Osteoblast (primary cell): ENCODE measurements at regions not wholly inside any gene's neighbourhood (a gene's known extent, or its start where the extent isn't known, plus 50 kb on each side); places are given as distances from the start of the nearest gene placed in this dataset.
"Not testable (repeated sequence)": the region's sequence is repeated elsewhere in the genome, so short reads cannot be mapped to it uniquely, and the experiment has no call there.

Experiments
- DNase-seq: peaks from one replicate; pipeline ENCODE4 v3.0.0; 2011; ENCODE audit warnings: low spot score, mixed read lengths; ENCODE audit not compliant: insufficient read length; ENCODE audit errors: missing footprints
- H2AFZ ChIP-seq: 2 replicates; pipeline ENCODE4 v1.6.0; 2011; ENCODE audit warnings: mild to moderate bottlenecking, low read length
- H3K27ac ChIP-seq: 2 replicates; pipeline ENCODE4 v1.5.1; 2011; ENCODE audit warnings: mild to moderate bottlenecking, low read depth, low read length, moderate library complexity
- H3K27me3 ChIP-seq: 2 replicates; pipeline ENCODE4 v1.6.0; 2012; ENCODE audit warnings: mild to moderate bottlenecking, control low read depth, inconsistent platforms, low read length, moderate library complexity; ENCODE audit not compliant: insufficient read depth
- H3K36me3 ChIP-seq: 2 replicates; pipeline ENCODE4 v1.5.1; 2011; ENCODE audit warnings: mild to moderate bottlenecking, low read length, control low read depth, moderate library complexity; ENCODE audit not compliant: insufficient read depth
- H3K4me1 ChIP-seq: 2 replicates; pipeline ENCODE4 v1.5.1; 2011; ENCODE audit warnings: mild to moderate bottlenecking, low read length, control low read depth, moderate library complexity; ENCODE audit not compliant: insufficient read depth
- H3K4me2 ChIP-seq: 2 replicates; pipeline ENCODE4 v1.6.0; 2011; ENCODE audit warnings: mild to moderate bottlenecking, low read length; ENCODE audit not compliant: insufficient read depth
- H3K4me3 ChIP-seq: fragments of 200-600 bp; sonication (generic); 3 replicates; pipeline ENCODE4 v1.5.1; 2012; ENCODE audit warnings: mild to moderate bottlenecking, low read length, inconsistent platforms; ENCODE audit not compliant: insufficient read depth
- H3K79me2 ChIP-seq: 2 replicates; pipeline ENCODE4 v1.6.0; 2012; ENCODE audit warnings: mild to moderate bottlenecking, low read length, control low read depth, inconsistent platforms; ENCODE audit not compliant: insufficient read depth
- H3K9me3 ChIP-seq: 2 replicates; pipeline ENCODE4 v1.5.1; 2011; ENCODE audit warnings: low read depth, low read length, control low read depth
- H4K20me1 ChIP-seq: 2 replicates; pipeline ENCODE4 v1.6.0; 2012; ENCODE audit warnings: mild to moderate bottlenecking, low read length, control low read depth; ENCODE audit not compliant: insufficient read depth
- TF ChIP-seq, protein P1 (sequence below): IDR thresholded peaks from 2 replicates; pipeline ENCODE4 v1.5.1; 2011; ENCODE audit warnings: mild to moderate bottlenecking, low read depth, low read length, moderate library complexity; ENCODE audit errors: extremely low read depth

DNA sequence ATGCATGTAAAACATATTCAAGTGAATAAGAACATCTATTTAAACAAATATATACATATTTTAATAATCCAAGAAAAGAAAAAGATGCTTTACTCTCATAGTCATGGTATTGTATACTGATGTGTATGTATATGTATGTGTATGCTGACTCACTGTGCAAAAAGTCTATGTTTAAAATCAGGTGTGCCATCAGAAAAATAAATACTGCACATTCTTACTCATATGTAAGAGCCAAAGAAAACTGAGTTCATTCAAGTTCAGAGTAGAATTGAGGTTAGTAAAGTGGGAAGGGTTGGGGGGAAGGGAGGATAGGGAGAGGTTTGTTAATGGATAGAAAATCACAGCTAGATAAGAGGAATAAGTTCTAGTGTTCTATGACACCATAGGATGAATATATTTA, 403.9 kb upstream of the SMIM31 start:
- H3K9me3 ChIP-seq: no peaks in the 10 kb centered on the region
- TF ChIP-seq, protein P1, sequence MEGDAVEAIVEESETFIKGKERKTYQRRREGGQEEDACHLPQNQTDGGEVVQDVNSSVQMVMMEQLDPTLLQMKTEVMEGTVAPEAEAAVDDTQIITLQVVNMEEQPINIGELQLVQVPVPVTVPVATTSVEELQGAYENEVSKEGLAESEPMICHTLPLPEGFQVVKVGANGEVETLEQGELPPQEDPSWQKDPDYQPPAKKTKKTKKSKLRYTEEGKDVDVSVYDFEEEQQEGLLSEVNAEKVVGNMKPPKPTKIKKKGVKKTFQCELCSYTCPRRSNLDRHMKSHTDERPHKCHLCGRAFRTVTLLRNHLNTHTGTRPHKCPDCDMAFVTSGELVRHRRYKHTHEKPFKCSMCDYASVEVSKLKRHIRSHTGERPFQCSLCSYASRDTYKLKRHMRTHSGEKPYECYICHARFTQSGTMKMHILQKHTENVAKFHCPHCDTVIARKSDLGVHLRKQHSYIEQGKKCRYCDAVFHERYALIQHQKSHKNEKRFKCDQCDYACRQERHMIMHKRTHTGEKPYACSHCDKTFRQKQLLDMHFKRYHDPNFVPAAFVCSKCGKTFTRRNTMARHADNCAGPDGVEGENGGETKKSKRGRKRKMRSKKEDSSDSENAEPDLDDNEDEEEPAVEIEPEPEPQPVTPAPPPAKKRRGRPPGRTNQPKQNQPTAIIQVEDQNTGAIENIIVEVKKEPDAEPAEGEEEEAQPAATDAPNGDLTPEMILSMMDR: no peak
- DNase-seq: no peak

DNA sequence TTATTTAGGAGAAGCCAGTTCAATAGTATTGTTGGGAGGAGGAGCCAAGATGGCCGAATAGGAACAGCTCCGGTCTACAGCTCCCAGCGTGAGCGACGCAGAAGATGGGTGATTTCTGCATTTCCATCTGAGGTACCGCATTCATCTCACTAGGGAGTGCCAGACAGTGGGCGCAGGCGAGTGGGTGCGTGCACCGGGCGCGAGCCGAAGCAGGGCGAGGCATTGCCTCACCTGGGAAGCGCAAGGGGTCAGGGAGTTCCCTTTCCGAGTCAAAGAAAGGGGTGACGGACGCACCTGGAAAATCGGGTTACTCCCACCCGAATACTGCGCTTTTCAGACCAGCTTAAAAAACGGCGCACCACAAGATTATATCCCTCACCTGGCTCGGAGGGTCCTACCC, 403.2 kb upstream of the SMIM31 start:
- not testable (repeated sequence) for H3K79me2 ChIP-seq, H4K20me1 ChIP-seq, H3K27ac ChIP-seq, H3K27me3 ChIP-seq, H3K36me3 ChIP-seq, H3K4me3 ChIP-seq, H3K9me3 ChIP-seq, H2AFZ ChIP-seq, H3K4me1 ChIP-seq, H3K4me2 ChIP-seq, DNase-seq

More for the DNA sequence above, 403.9 kb upstream of the SMIM31 start:
- Histone ChIP-seq H3K4me2 (no peak overlapping the region), H2AFZ (no peak overlapping the region), H3K79me2 (no peaks in the 10 kb centered on the region), H3K27ac (no peak overlapping the region), H3K36me3 (no peaks in the 10 kb centered on the region), H3K27me3 (no peaks in the 10 kb centered on the region), H3K4me3 (no peak overlapping the region), H4K20me1 (no peaks in the 10 kb centered on the region), H3K4me1 (no peaks in the 10 kb centered on the region)

DNA sequence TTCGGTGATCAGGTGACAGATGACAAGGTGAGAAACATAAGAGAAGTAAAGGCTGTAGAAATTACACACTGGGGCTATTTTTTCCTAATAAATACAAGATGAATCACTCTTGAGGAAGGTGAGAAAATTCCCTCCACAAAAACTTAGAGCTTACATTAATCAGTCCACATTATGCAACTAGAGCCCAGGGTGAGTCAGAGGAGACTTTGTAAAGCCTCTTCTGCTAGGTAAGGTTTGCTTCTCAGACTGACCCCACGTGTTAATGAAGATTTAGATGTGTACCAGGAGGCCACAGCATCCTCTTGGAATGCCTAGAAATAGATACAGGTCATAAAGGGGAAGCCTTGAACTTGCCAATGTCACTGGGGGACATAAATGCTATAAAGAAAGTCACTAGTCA, 396.0 kb upstream of the SMIM31 start:
- no peaks in the 10 kb centered on the region for H3K9me3 ChIP-seq
- TF ChIP-seq, protein P1: no peak
- no peak overlapping the region for H3K27ac ChIP-seq
- H4K20me1 ChIP-seq: no peaks in the 10 kb centered on the region
- no peaks in the 10 kb centered on the region for H3K4me1 ChIP-seq
- H3K4me3 ChIP-seq: no peak overlapping the region
- no peak for DNase-seq
- no peak overlapping the region for H3K4me2 ChIP-seq
- H2AFZ ChIP-seq: no peak overlapping the region
- no peaks in the 10 kb centered on the region for H3K36me3 ChIP-seq
- H3K79me2 ChIP-seq: no peaks in the 10 kb centered on the region
- H3K27me3 ChIP-seq: no peaks in the 10 kb centered on the region

DNA sequence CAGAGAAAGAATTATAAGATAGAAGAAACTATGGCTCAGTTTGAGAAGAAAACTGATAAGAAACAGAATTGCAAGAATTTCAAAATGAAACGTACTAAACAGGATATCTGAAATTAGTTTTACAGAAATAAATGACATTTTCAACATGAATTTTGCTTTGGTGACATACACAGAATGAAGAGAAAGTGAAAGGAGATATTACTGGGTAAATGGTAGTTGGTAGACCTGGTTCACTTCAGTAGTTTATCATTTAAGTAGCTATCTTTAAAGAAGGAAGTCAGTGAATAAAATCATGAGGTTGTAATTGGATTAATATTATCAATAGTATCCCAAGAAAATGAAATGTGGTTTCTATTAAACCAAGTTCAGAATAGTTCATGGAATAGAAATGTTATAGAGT, 395.5 kb upstream of the SMIM31 start:
- no peak for DNase-seq
- no peaks in the 10 kb centered on the region for H3K36me3 ChIP-seq
- no peaks in the 10 kb centered on the region for H4K20me1 ChIP-seq
- no peaks in the 10 kb centered on the region for H3K4me1 ChIP-seq
- H3K79me2 ChIP-seq: no peaks in the 10 kb centered on the region
- H3K27me3 ChIP-seq: no peaks in the 10 kb centered on the region
- H3K4me3 ChIP-seq: no peak overlapping the region
- H3K27ac ChIP-seq: no peak overlapping the region
- no peaks in the 10 kb centered on the region for H3K9me3 ChIP-seq
- H2AFZ ChIP-seq: no peak overlapping the region
- TF ChIP-seq, protein P1: no peak
- no peak overlapping the region for H3K4me2 ChIP-seq
